ENCODE measurements at regions not wholly inside any gene's neighbourhood (a gene's known extent, or its start where the extent isn't known, plus 50 kb on each side); places are given as distances from the start of the nearest gene placed in this dataset.

GRCh38 chr7:50185951-50186682 lies 93.1 kb upstream of the ZPBP start (continued):
- no peak for TF ChIP-seq PRDM15 (CRISPR knock-in tag; IDR thresholded peaks at IDR 0.05)
- no peak for TF ChIP-seq SP1 (CRISPR knock-in tag; conservative IDR thresholded peaks at IDR 0.05)
- TF ChIP-seq USF2 (CRISPR knock-in tag; IDR thresholded peaks at IDR 0.05), result no peak
- no peak for TF ChIP-seq USF1 (CRISPR knock-in tag; IDR thresholded peaks at IDR 0.05)
- TF ChIP-seq, protein P1, sequence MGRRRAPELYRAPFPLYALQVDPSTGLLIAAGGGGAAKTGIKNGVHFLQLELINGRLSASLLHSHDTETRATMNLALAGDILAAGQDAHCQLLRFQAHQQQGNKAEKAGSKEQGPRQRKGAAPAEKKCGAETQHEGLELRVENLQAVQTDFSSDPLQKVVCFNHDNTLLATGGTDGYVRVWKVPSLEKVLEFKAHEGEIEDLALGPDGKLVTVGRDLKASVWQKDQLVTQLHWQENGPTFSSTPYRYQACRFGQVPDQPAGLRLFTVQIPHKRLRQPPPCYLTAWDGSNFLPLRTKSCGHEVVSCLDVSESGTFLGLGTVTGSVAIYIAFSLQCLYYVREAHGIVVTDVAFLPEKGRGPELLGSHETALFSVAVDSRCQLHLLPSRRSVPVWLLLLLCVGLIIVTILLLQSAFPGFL (CRISPR knock-in tag; IDR thresholded peaks at IDR 0.05; ENCODE audit: borderline replicate concordance), result no peak

DNA sequence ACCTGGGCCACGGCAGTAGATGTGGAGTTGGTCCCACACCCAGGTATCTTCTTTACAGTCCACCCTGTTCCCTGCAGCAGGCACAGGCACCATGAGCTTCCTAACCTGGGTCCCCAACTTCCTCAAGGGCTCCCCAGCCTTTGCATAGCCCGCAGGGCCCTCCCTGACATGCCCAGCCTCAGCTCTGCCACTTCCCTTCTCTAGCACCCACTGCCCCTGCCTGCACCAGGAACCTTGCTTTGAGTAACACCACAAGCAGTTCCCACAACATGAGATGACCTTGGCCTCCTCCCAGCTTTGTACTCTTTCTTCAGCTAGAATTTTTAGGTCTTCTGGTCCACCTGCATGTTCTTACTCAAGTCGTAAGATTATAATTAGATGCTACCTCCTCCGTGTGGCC lies 92.2 kb upstream of the ZPBP start:
- ChIA-PET CTCF (no interaction called here), POLR2A (no interaction called here)
- H3K27me3 Mint-ChIP-seq (ENCODE audit: low read depth), result no peaks in the 10 kb centered on the region; the same call in 1 of the 2 replicates
- H3K36me3 Mint-ChIP-seq, result no peaks in the 10 kb centered on the region
- no peak for TF ChIP-seq NFYB (CRISPR knock-in tag; conservative IDR thresholded peaks at IDR 0.05; ENCODE audit: low read depth)
- no peak for TF ChIP-seq MXD4 (CRISPR knock-in tag; IDR thresholded peaks at IDR 0.05; ENCODE audit: borderline replicate concordance)
- TF ChIP-seq SOX15 (CRISPR knock-in tag; IDR thresholded peaks at IDR 0.05), result no peak
- TF ChIP-seq TEAD1 (CRISPR knock-in tag; IDR thresholded peaks at IDR 0.05), result no peak
- TF ChIP-seq, protein P1 (CRISPR knock-in tag; IDR thresholded peaks at IDR 0.05; ENCODE audit: borderline replicate concordance), result no peak
- no peak for TF ChIP-seq RELA (CRISPR knock-in tag; IDR thresholded peaks at IDR 0.05; ENCODE audit: borderline replicate concordance)
- peaks cover 15% of the 10 kb centered on the region for H3K9me3 Mint-ChIP-seq
- peaks cover 19% of the 10 kb centered on the region for H3K4me1 Mint-ChIP-seq
- H3K4me3 Mint-ChIP-seq, result no peak overlapping the region
- no peak for DNase-seq (ENCODE audit: low spot score)
- no peak overlapping the region for H3K27ac Mint-ChIP-seq
- ATAC-seq, result no peak

DNA sequence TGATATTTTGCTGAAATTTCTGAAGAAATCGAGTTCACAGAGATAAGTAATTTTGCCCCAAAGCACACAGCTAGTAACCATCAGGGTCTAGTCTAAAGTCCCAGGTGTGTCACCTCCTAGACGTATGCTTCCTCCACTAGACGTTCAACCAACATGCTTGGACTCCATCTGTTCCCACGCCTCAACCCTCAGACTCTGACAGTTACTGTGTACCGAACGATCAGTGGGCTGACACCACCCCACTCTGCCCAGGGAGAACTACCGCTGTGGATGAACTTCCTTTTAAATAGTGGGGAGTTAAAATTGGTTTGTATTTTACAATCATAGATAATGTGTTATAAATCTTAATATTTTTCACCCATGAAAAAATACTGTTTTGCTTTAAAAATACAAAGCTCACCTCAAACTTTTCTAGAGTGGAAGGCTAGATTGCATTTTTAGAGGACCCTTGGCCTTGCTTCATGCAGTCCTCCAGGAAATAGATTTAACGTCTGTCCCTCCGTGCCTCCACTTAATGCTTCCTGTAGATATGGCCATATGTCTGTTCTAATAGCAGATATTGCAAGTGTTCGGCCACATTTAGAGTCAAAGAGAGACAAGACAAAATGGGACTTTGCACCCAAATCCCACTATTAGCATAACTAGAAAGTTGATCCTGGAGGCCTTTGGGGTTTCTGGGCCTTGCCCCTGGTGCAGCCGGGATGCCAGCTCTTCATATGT lies 91.4 kb upstream of the ZPBP start:
- ATAC-seq (no peak), DNase-seq (ENCODE audit: low spot score) (no peak)
- Mint-ChIP-seq H3K4me3 (no peak overlapping the region), H3K4me1 (peaks cover 19% of the 10 kb centered on the region), H3K9me3 (peaks cover 8% of the 10 kb centered on the region), H3K36me3 (no peaks in the 10 kb centered on the region), H3K27ac (no peak overlapping the region), H3K27me3 (ENCODE audit: low read depth) (no peaks in the 10 kb centered on the region)
- ChIA-PET CTCF (interaction anchor here (2.1 kb wide), 1 partner anchor 21 kb away, joined by 7 read pairs; no protein-coding TSS in a partner anchor), POLR2A (no interaction called here)
- TF ChIP-seq PRDM15 (CRISPR knock-in tag; IDR thresholded peaks at IDR 0.05), result no peak
- no peak for TF ChIP-seq CREB1 (CRISPR knock-in tag; IDR thresholded peaks at IDR 0.05)
- no peak for TF ChIP-seq CDX4 (CRISPR knock-in tag; IDR thresholded peaks at IDR 0.05; ENCODE audit: borderline replicate concordance)
- TF ChIP-seq ZNF263 (CRISPR knock-in tag; IDR thresholded peaks at IDR 0.05; ENCODE audit: low read depth), result no peak
- TF ChIP-seq, protein P2, sequence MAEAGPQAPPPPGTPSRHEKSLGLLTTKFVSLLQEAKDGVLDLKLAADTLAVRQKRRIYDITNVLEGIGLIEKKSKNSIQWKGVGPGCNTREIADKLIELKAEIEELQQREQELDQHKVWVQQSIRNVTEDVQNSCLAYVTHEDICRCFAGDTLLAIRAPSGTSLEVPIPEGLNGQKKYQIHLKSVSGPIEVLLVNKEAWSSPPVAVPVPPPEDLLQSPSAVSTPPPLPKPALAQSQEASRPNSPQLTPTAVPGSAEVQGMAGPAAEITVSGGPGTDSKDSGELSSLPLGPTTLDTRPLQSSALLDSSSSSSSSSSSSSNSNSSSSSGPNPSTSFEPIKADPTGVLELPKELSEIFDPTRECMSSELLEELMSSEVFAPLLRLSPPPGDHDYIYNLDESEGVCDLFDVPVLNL (CRISPR knock-in tag; IDR thresholded peaks at IDR 0.05; ENCODE audit: borderline replicate concordance, low read depth), result no peak
- no peak for TF ChIP-seq NR2C2 (CRISPR knock-in tag; IDR thresholded peaks at IDR 0.05)
- no peak for TF ChIP-seq ZNF232 (CRISPR knock-in tag; IDR thresholded peaks at IDR 0.05)
- no peak for TF ChIP-seq ZNF219 (CRISPR knock-in tag; IDR thresholded peaks at IDR 0.05; ENCODE audit: borderline replicate concordance)
